PC-3 (cell line): ENCODE measurements at regions not wholly inside any gene's neighbourhood (a gene's known extent, or its start where the extent isn't known, plus 50 kb on each side); places are given as distances from the start of the nearest gene placed in this dataset.

Experiments
- ATAC-seq: fragments of 200-7000 bp; cut with Tn5 transposase; 2 replicates; pipeline ENCODE4 v1.9.1; 2020; ENCODE audit warnings: mild to moderate bottlenecking, moderate library complexity
- BruUV-seq: library from RNA; stranded (reverse); fragments of 400-500 nt; replicated peaks from 2 replicates; lab custom pipeline; 2021; lab: Mats Ljungman, UMichigan
- CTCF ChIA-PET: fragments of 300-600 bp; sonication (Branson Sonifier 250); formaldehyde crosslinking; loops from one replicate; lab custom pipeline; 2022; ENCODE audit warnings: antibody characterized with exemption; lab: Charles Lee
- POLR2A ChIA-PET: fragments of 300-600 bp; sonication (Branson Sonifier 250); formaldehyde crosslinking; loops from one replicate; lab custom pipeline; 2022; ENCODE audit warnings: antibody characterized with exemption; ENCODE audit not compliant: unreplicated experiment; lab: Charles Lee
- DNase-seq: peaks from one replicate; pipeline ENCODE4 v3.0.0-alpha.2; 2015
- H2AFZ ChIP-seq: fragments of 300-600 bp; sonication (generic); 2 replicates; pipeline ENCODE4 v1.6.0; 2016; ENCODE audit warnings: antibody characterized with exemption, low read length
- H3F3A ChIP-seq: fragments of 300-600 bp; sonication (generic); one replicate; pipeline ENCODE4 v1.6.0; 2017; ENCODE audit warnings: antibody characterized with exemption, low read length, control low read depth, mild to moderate bottlenecking; ENCODE audit not compliant: unreplicated experiment
- H3K27ac ChIP-seq: fragments of 300-600 bp; sonication (generic); 2 replicates; pipeline ENCODE4 v1.5.1; 2016; ENCODE audit warnings: mild to moderate bottlenecking, low read length
- H3K27me3 ChIP-seq: fragments of 300-600 bp; sonication (generic); 2 replicates; pipeline ENCODE4 v1.6.1; 2016; ENCODE audit warnings: low read length, mixed read lengths
- H3K36me3 ChIP-seq: fragments of 300-600 bp; sonication (generic); 2 replicates; pipeline ENCODE4 v1.6.1; 2016; ENCODE audit warnings: low read depth, mixed run types, low read length, mixed read lengths
- H3K4me1 ChIP-seq: fragments of 300-600 bp; sonication (generic); 2 replicates; pipeline ENCODE4 v1.5.1; 2016; ENCODE audit warnings: low read length; ENCODE audit not compliant: insufficient read depth
- H3K4me2 ChIP-seq: fragments of 300-600 bp; sonication (generic); 2 replicates; pipeline ENCODE4 v1.6.0; 2016; ENCODE audit warnings: low read length
- H3K4me3 ChIP-seq: fragments of 300-600 bp; sonication (generic); 2 replicates; pipeline ENCODE4 v1.5.1; 2016; ENCODE audit warnings: mild to moderate bottlenecking, low read length, mixed read lengths
- H3K79me2 ChIP-seq: fragments of 300-600 bp; sonication (generic); 2 replicates; pipeline ENCODE4 v1.6.1; 2017; ENCODE audit warnings: low read length, mixed read lengths
- H3K9ac ChIP-seq: fragments of 300-600 bp; sonication (generic); 2 replicates; pipeline ENCODE4 v1.6.0; 2016; ENCODE audit warnings: mild to moderate bottlenecking, low read length
- H3K9me2 ChIP-seq: fragments of 300-600 bp; sonication (generic); replicated peaks from 2 replicates; pipeline ENCODE4 v1.6.1; 2016; ENCODE audit warnings: mixed run types, low read length, mixed read lengths
- H3K9me3 ChIP-seq: fragments of 300-600 bp; sonication (generic); 2 replicates; pipeline ENCODE4 v1.6.1; 2016; ENCODE audit warnings: low read length, mixed read lengths
- H4K20me1 ChIP-seq: fragments of 300-600 bp; sonication (generic); 2 replicates; pipeline ENCODE4 v1.6.1; 2016; ENCODE audit warnings: low read length, mixed read lengths
- EZH2 ChIP-seq: fragments of 300-600 bp; sonication (generic); IDR thresholded peaks from one replicate; pipeline ENCODE4 v1.6.1; 2017; ENCODE audit warnings: antibody characterized with exemption, mild to moderate bottlenecking, low read length; ENCODE audit not compliant: unreplicated experiment
- EZH2phosphoT487 ChIP-seq: fragments of 300-600 bp; sonication (generic); IDR thresholded peaks from 2 replicates; pipeline ENCODE4 v1.6.1; 2018; ENCODE audit warnings: mild to moderate bottlenecking, antibody characterized with exemption, low read length, borderline replicate concordance
- intact Hi-C: fragments of 100-400 bp; cut with micrococcal nuclease; formaldehyde crosslinking; loops from 2 replicates; pipeline ENCODE4 v1.9.0; 2023
- TF ChIP-seq, protein P1 (sequence below): fragments of 300-600 bp; sonication (generic); conservative IDR thresholded peaks from 2 replicates; pipeline ENCODE4 v1.5.1; 2017; ENCODE audit warnings: antibody characterized with exemption, low read depth, mild to moderate bottlenecking, low read length

DNA sequence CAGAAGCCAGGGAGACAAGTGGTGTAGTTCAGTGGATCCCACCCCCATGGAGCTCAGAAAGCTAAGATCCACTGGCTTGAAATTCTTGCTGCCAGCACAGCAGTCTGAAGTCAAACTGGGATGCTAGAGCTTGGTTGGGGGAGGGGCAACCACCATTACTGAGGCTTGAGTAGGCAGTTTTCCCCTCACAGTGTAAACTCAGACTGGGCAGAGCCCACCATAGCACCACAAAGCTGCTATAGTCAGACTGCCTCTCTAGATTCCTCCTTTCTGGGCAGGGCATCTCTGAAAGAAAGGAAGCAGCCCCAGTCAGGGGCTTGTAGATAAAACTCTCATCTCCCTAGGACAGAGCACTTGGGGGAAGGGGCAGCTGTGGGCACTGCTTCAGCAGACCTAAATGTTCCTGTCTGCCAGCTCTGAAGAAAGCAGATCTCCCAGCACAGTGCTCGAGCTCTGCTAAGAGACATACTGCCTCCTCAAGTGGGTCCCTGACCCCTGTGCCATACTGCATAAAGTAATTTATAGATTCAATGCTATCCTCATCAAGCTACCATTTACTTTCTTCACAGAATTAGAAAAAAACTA is 163.2 kb downstream of the HHIP start:
- ChIA-PET POLR2A (no interaction called here), CTCF (no interaction called here)
- peaks cover 16% of the 10 kb centered on the region; the same call in 1 of the 2 replicates for H3K9me3 ChIP-seq
- H3K79me2 ChIP-seq = no peaks in the 10 kb centered on the region
- no peak overlapping the region for H2AFZ ChIP-seq
- H3F3A ChIP-seq = no peaks in the 10 kb centered on the region
- H3K4me1 ChIP-seq = no peaks in the 10 kb centered on the region
- ATAC-seq = no peak
- H3K27ac ChIP-seq = no peak overlapping the region
- no peak overlapping the region for H3K4me3 ChIP-seq
- no TSS peak for BruUV-seq
- no peaks in the 10 kb centered on the region for H4K20me1 ChIP-seq
- H3K9me2 ChIP-seq = no peaks in the 10 kb centered on the region
- intact Hi-C loops = no loop called here
- H3K9ac ChIP-seq = no peak overlapping the region
- H3K4me2 ChIP-seq = no peak overlapping the region
- no peak for DNase-seq
- TF ChIP-seq, protein P1, sequence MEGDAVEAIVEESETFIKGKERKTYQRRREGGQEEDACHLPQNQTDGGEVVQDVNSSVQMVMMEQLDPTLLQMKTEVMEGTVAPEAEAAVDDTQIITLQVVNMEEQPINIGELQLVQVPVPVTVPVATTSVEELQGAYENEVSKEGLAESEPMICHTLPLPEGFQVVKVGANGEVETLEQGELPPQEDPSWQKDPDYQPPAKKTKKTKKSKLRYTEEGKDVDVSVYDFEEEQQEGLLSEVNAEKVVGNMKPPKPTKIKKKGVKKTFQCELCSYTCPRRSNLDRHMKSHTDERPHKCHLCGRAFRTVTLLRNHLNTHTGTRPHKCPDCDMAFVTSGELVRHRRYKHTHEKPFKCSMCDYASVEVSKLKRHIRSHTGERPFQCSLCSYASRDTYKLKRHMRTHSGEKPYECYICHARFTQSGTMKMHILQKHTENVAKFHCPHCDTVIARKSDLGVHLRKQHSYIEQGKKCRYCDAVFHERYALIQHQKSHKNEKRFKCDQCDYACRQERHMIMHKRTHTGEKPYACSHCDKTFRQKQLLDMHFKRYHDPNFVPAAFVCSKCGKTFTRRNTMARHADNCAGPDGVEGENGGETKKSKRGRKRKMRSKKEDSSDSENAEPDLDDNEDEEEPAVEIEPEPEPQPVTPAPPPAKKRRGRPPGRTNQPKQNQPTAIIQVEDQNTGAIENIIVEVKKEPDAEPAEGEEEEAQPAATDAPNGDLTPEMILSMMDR = no peak
- TF ChIP-seq EZH2phosphoT487 = no peak
- TF ChIP-seq EZH2 = no peak
- H3K27me3 ChIP-seq = no peaks in the 10 kb centered on the region
- H3K36me3 ChIP-seq = no peaks in the 10 kb centered on the region

DNA sequence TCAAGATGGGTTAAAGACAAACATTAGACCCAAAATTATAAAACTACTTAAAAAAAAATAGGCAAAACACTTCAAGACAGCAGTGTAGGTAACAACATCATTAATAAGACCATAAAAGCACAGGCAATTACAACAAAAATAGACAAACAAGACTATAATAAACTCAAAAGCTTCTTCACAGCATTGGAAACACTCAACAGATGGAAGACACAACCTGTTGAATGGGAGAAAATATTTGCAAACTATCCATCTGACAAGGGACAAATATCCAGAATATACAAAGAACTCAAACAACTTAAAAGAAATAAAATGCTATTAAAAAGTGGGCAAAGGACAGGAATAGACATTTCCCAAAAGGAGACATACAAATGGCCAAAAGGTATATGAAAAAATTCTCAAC is 170.7 kb downstream of the HHIP start:
- Histone ChIP-seq H3F3A (no peaks in the 10 kb centered on the region), H3K9me3 (no peaks in the 10 kb centered on the region), H3K27me3 (no peaks in the 10 kb centered on the region), H3K4me2 (no peak overlapping the region), H3K9me2 (no peaks in the 10 kb centered on the region), H3K4me1 (no peaks in the 10 kb centered on the region), H3K79me2 (no peaks in the 10 kb centered on the region), H3K27ac (no peak overlapping the region), H2AFZ (no peak overlapping the region), H3K9ac (no peak overlapping the region), H3K36me3 (no peaks in the 10 kb centered on the region), H3K4me3 (no peak overlapping the region), H4K20me1 (no peaks in the 10 kb centered on the region)
- no peak for DNase-seq
- intact Hi-C loops = no loop called here
- no TSS peak for BruUV-seq
- no peak for TF ChIP-seq EZH2
- ChIA-PET CTCF (no interaction called here), POLR2A (no interaction called here)
- ATAC-seq = no peak

DNA sequence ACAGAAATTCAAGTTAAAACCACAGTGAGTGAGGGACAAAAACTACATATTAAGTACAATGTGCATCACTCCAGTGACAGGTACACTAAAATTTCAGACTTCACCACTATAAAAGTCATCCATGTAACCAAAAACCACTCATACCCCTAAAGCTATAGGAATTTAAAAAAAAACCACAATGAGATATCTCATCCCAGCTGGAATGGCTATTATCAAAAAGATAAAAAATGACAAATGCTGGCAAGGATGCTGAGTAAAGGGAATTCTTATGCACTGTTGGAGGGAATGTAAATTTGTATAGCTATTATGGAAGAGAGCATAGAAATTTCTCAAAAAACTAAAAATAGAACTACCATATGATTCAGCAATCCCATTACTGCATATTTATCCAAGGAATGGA is 171.1 kb downstream of the HHIP start:
- Histone ChIP-seq H4K20me1 (no peaks in the 10 kb centered on the region), H3K9ac (no peak overlapping the region), H3K4me3 (no peak overlapping the region), H3K36me3 (no peaks in the 10 kb centered on the region), H3K27me3 (no peaks in the 10 kb centered on the region), H3K9me3 (no peaks in the 10 kb centered on the region), H3K4me1 (no peaks in the 10 kb centered on the region), H3K27ac (no peak overlapping the region), H3K4me2 (no peak overlapping the region), H2AFZ (no peak overlapping the region), H3K9me2 (no peaks in the 10 kb centered on the region), H3K79me2 (no peaks in the 10 kb centered on the region), H3F3A (no peaks in the 10 kb centered on the region)
- CTCF ChIA-PET = no interaction called here
- ATAC-seq (no peak), DNase-seq (no peak)
- TF ChIP-seq EZH2 (no peak), EZH2phosphoT487 (no peak)
- TF ChIP-seq, protein P1 = no peak
- no TSS peak for BruUV-seq
- POLR2A ChIA-PET = no interaction called here
- intact Hi-C loops = no loop called here
